H1 (cell line): ENCODE measurements at regions not wholly inside any gene's neighbourhood (a gene's known extent, or its start where the extent isn't known, plus 50 kb on each side); places are given as distances from the start of the nearest gene placed in this dataset.

Experiments
- CTCF ChIA-PET: fragments of 300-600 bp; sonication (Branson Sonifier 250); formaldehyde crosslinking; loops from one replicate; lab custom pipeline; 2021; ENCODE audit not compliant: partially characterized antibody; lab: Charles Lee
- POLR2A ChIA-PET: fragments of 300-600 bp; sonication (Branson Sonifier 250); formaldehyde crosslinking; loops from one replicate; lab custom pipeline; 2021; ENCODE audit warnings: inconsistent platforms; ENCODE audit not compliant: partially characterized antibody; lab: Charles Lee
- DNase-seq, 2 experiments: peaks; one replicate each; pipeline versions ENCODE4 v3.0.0 to v3.0.0-alpha.2; 2010 to 2022; ENCODE audit warnings: low spot score in 2 of 2, low read depth in 1 of 2, mixed read lengths in 1 of 2
- FAIRE-seq: peaks from 2 replicates; lab custom pipeline; 2011; peaks lifted over from hg19 to GRCh38; lab: Jason Lieb, UNC
- H2AFZ ChIP-seq: 2 replicates; pipeline ENCODE4 v1.8.1; 2012; ENCODE audit warnings: low read length, inconsistent platforms
- H2AK5ac ChIP-seq: 2 replicates; pipeline ENCODE4 v1.6.1; 2013; ENCODE audit warnings: low read depth, low read length
- H2BK120ac ChIP-seq: replicated peaks from 2 replicates; pipeline ENCODE3; 2013; ENCODE audit warnings: low read depth, low read length, inconsistent platforms
- H2BK12ac ChIP-seq: 2 replicates; pipeline ENCODE4 v1.6.1; 2013; ENCODE audit warnings: low read depth, low read length
- H2BK15ac ChIP-seq: 2 replicates; pipeline ENCODE4 v1.6.1; 2013; ENCODE audit warnings: low read length
- H2BK20ac ChIP-seq: 2 replicates; pipeline ENCODE4 v1.6.1; 2013; ENCODE audit warnings: low read length
- H2BK5ac ChIP-seq: 2 replicates; pipeline ENCODE4 v1.6.1; 2013; ENCODE audit warnings: low read depth, low read length
- H3K14ac ChIP-seq: 2 replicates; pipeline ENCODE4 v1.6.1; 2013; ENCODE audit warnings: inconsistent platforms; ENCODE audit not compliant: insufficient read length
- H3K18ac ChIP-seq: 2 replicates; pipeline ENCODE4 v1.6.1; 2013; ENCODE audit warnings: low read length; ENCODE audit errors: extremely low read depth
- H3K23ac ChIP-seq: 2 replicates; pipeline ENCODE4 v1.6.1; 2013; ENCODE audit warnings: inconsistent platforms; ENCODE audit not compliant: insufficient read length
- H3K23me2 ChIP-seq: 2 replicates; pipeline ENCODE4 v1.6.1; 2013; ENCODE audit warnings: low read depth, low read length
- H3K27ac ChIP-seq: 2 replicates; pipeline ENCODE4 v1.6.1; 2011; ENCODE audit warnings: low read depth, low read length, inconsistent platforms
- H3K27me3 ChIP-seq, 4 experiments: replicated peaks in 1 of 4; 1 replicate in 1 of 4; 2 replicates in 3 of 4; pipeline versions ENCODE4 v1.6.1 to v1.8.1; 2011 to 2013; ENCODE audit warnings: low read length in 3 of 4, mild to moderate bottlenecking in 3 of 4, inconsistent platforms in 2 of 4, mixed read lengths in 2 of 4, moderate library complexity in 1 of 4; ENCODE audit not compliant: control insufficient read depth in 3 of 4, insufficient read depth in 3 of 4; ENCODE audit errors: extremely low read depth in 1 of 4
- H3K36me3 ChIP-seq, 4 experiments: 2 replicates each; pipeline versions ENCODE4 v1.6.1 to v1.8.1; 2011 to 2013; ENCODE audit warnings: mild to moderate bottlenecking in 4 of 4, low read length in 3 of 4, moderate library complexity in 2 of 4, control low read depth in 1 of 4, inconsistent platforms in 1 of 4; ENCODE audit not compliant: insufficient read depth in 4 of 4, control insufficient read depth in 2 of 4
- H3K4ac ChIP-seq: replicated peaks from 2 replicates; pipeline ENCODE3; 2013; ENCODE audit warnings: low read length, low read depth, mixed read lengths, inconsistent platforms; ENCODE audit not compliant: insufficient read length
- H3K4me1 ChIP-seq, 4 experiments: replicated peaks in 1 of 4; 1 replicate in 1 of 4; 2 replicates in 3 of 4; pipeline versions ENCODE4 v1.6.1 to v1.8.1; 2011 to 2013; ENCODE audit warnings: low read length in 3 of 4, inconsistent platforms in 2 of 4, mixed read lengths in 1 of 4; ENCODE audit not compliant: insufficient read depth in 4 of 4, control insufficient read depth in 3 of 4
- H3K4me2 ChIP-seq, 2 experiments: 2 replicates each; pipeline versions ENCODE4 v1.6.1 to v1.8.1; 2011 to 2013; ENCODE audit warnings: low read depth in 2 of 2, low read length in 2 of 2, control low read depth in 1 of 2, inconsistent platforms in 1 of 2, mild to moderate bottlenecking in 1 of 2; ENCODE audit not compliant: insufficient read depth in 1 of 2
- H3K4me3 ChIP-seq, 4 experiments: fragments of 200-600, 300-600 bp in 1 of 4; sonication (generic), shearing (Covaris generic), sonication (Bioruptor Twin) in 1 of 4; 2 replicates each; pipeline versions ENCODE4 v1.5.1 to v1.8.1; 2011 to 2016; ENCODE audit warnings: low read length in 4 of 4, low read depth in 3 of 4, control low read depth in 2 of 4, inconsistent platforms in 2 of 4, mild to moderate bottlenecking in 2 of 4, mixed read lengths in 1 of 4, moderate library complexity in 1 of 4; ENCODE audit not compliant: insufficient read depth in 2 of 4; ENCODE audit errors: extremely low read depth in 1 of 4
- H3K56ac ChIP-seq: replicated peaks from 2 replicates; pipeline ENCODE3; 2013; ENCODE audit warnings: low read depth, mild to moderate bottlenecking, mixed read lengths, low read length, inconsistent platforms; ENCODE audit not compliant: insufficient read length
- H3K79me1 ChIP-seq: 2 replicates; pipeline ENCODE4 v1.6.1; 2013; ENCODE audit warnings: low read depth, low read length, control low read depth
- H3K79me2 ChIP-seq, 2 experiments: 2 replicates each; pipeline versions ENCODE4 v1.6.1 to v1.8.1; 2012 to 2013; ENCODE audit warnings: low read length in 2 of 2, mild to moderate bottlenecking in 2 of 2, inconsistent platforms in 1 of 2; ENCODE audit not compliant: insufficient read depth in 2 of 2, control insufficient read depth in 1 of 2
- H3K9ac ChIP-seq, 4 experiments: replicated peaks in 1 of 4; 1 replicate in 1 of 4; 2 replicates in 3 of 4; pipeline versions ENCODE4 v1.6.1 to v1.8.1; 2011 to 2013; ENCODE audit warnings: low read depth in 3 of 4, low read length in 3 of 4, control low read depth in 2 of 4, mild to moderate bottlenecking in 2 of 4, moderate library complexity in 2 of 4, inconsistent platforms in 1 of 4; ENCODE audit errors: extremely low read depth in 1 of 4
- H3K9me3 ChIP-seq, 2 experiments: 2 replicates each; pipeline versions ENCODE4 v1.6.1 to v1.8.1; 2012 to 2013; ENCODE audit warnings: mild to moderate bottlenecking in 2 of 2, moderate library complexity in 2 of 2, control low read depth in 1 of 2, inconsistent platforms in 1 of 2, low read depth in 1 of 2, low read length in 1 of 2, mixed read lengths in 1 of 2; ENCODE audit not compliant: insufficient read depth in 2 of 2
- H4K20me1 ChIP-seq, 2 experiments: replicated peaks in 1 of 2; 2 replicates each; pipeline versions ENCODE3 to v1.8.1; 2011 to 2013; ENCODE audit warnings: inconsistent platforms in 2 of 2, low read length in 2 of 2, mild to moderate bottlenecking in 1 of 2; ENCODE audit not compliant: insufficient read depth in 2 of 2, control insufficient read depth in 1 of 2
- H4K5ac ChIP-seq: 2 replicates; pipeline ENCODE4 v1.6.1; 2013; ENCODE audit warnings: low read length, low read depth, mixed read lengths, inconsistent platforms; ENCODE audit not compliant: insufficient read length
- H4K8ac ChIP-seq: 2 replicates; pipeline ENCODE4 v1.8.0; 2013; ENCODE audit warnings: mild to moderate bottlenecking, moderate library complexity, low read length, inconsistent platforms; ENCODE audit not compliant: insufficient read depth; ENCODE audit errors: extremely low read depth
- H4K91ac ChIP-seq: replicated peaks from 2 replicates; pipeline ENCODE3; 2013; ENCODE audit warnings: low read length, mixed read lengths, inconsistent platforms; ENCODE audit not compliant: insufficient read length
- BRCA1 ChIP-seq: IDR thresholded peaks from 2 replicates; pipeline ENCODE4 v1.6.1; 2012; ENCODE audit warnings: low read depth, low read length, improper control_type of control experiment
- HDAC6 ChIP-seq: IDR thresholded peaks from one replicate; pipeline ENCODE4 v1.7.1; 2012; ENCODE audit warnings: low read depth, mild to moderate bottlenecking, inconsistent platforms, low read length, moderate library complexity
- KDM1A ChIP-seq: fragments of 200-600, 300-600 bp; sonication (generic); IDR thresholded peaks from 2 replicates; pipeline ENCODE4 v1.7.1; 2016; ENCODE audit warnings: mild to moderate bottlenecking, low read length, borderline replicate concordance
- KDM4A ChIP-seq: IDR thresholded peaks from one replicate; pipeline ENCODE4 v1.7.1; 2012; ENCODE audit warnings: low read depth, mild to moderate bottlenecking, moderate library complexity, low read length, inconsistent platforms; ENCODE audit not compliant: severe bottlenecking
- MAFK ChIP-seq: IDR thresholded peaks from 2 replicates; pipeline ENCODE4 v1.6.1; 2012; ENCODE audit warnings: low read depth, mild to moderate bottlenecking, improper control_type of control experiment, low read length
- SP2 ChIP-seq: IDR thresholded peaks from 2 replicates; pipeline ENCODE4 v1.6.1; 2012; ENCODE audit warnings: mild to moderate bottlenecking, low read length, inconsistent platforms
- SP4 ChIP-seq: IDR thresholded peaks from 2 replicates; pipeline ENCODE4 v1.6.1; 2012; ENCODE audit warnings: low read length, inconsistent platforms
- TAF7 ChIP-seq: optimal IDR thresholded peaks from 2 replicates; pipeline ENCODE3; 2011; ENCODE audit warnings: low read depth, mild to moderate bottlenecking, inconsistent platforms, low read length, moderate library complexity, borderline replicate concordance
- ZNF274 ChIP-seq: IDR thresholded peaks from 2 replicates; pipeline ENCODE4 v1.7.0; 2012; ENCODE audit warnings: low read length, borderline replicate concordance; ENCODE audit errors: extremely low read depth
- WGBS, 2 experiments: shearing (Covaris generic) in 1 of 2; methylation state at CpG; one replicate each; pipeline versions ENCODE4 v1.1.6 to v1.1.7; 2013 to 2015; ENCODE audit warnings: low lambda C conversion rate in 2 of 2, mixed read lengths in 2 of 2, inconsistent platforms in 1 of 2, low coverage in 1 of 2, missing lambda C conversion rate in 1 of 2; ENCODE audit not compliant: insufficient replicate concordance in 2 of 2, insufficient coverage in 1 of 2, insufficient read length in 1 of 2; ENCODE audit errors: extremely low coverage in 1 of 2, missing lambda C conversion rate in 1 of 2; 5-methylcytosine and 5-hydroxymethylcytosine counted together

DNA sequence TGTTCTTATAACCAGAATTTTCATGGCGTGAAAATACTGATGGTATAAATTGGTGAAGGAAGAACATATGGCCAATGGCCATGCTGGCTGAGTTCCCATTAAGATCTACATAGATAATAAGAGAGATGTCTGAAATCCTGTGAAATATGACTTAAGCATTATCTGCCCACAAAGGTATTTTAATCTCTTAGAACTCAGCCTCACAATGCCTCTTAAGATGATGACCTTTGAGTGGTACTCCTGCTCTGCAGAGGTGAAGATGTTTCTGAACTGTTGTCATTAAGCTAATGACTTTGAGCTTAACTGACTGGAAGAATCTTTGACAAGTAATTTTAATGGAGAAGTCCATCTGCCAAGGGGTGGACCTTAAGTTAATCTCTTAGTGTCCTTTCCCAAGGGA is 148.7 kb downstream of the ZNF326 start:
- H2BK12ac ChIP-seq: no peak overlapping the region
- ChIA-PET CTCF (interaction anchor here (1.3 to 2.2 kb wide), 3 partner anchors 9 to 11 kb away, joined by 3 to 9 read pairs (median 4); no protein-coding TSS in a partner anchor), POLR2A (no interaction called here)
- no peak overlapping the region for H3K9ac ChIP-seq
- no peak overlapping the region for H3K14ac ChIP-seq
- no peak overlapping the region for H3K4ac ChIP-seq
- H2BK5ac ChIP-seq: no peak overlapping the region
- no peaks in the 10 kb centered on the region for H3K79me2 ChIP-seq
- H2BK120ac ChIP-seq: no peak overlapping the region
- no peaks in the 10 kb centered on the region for H4K20me1 ChIP-seq
- no peak overlapping the region for H2BK20ac ChIP-seq
- no peak overlapping the region for H3K23ac ChIP-seq
- no peaks in the 10 kb centered on the region for H3K36me3 ChIP-seq
- no peak overlapping the region for H3K56ac ChIP-seq
- no peak overlapping the region for H2AFZ ChIP-seq
- H3K4me1 ChIP-seq: no peaks in the 10 kb centered on the region
- FAIRE-seq (no peak), DNase-seq (no peak)
- H3K9me3 ChIP-seq: peaks cover 20 to 21% of the 10 kb centered on the region in 2 experiments
- H3K79me1 ChIP-seq: no peaks in the 10 kb centered on the region
- WGBS, 2 experiments: 94% methylated on average over 1 of the region's 1 CpG; no CpG with 5 or more reads in 1 of the 2 experiments
- no peak overlapping the region for H2BK15ac ChIP-seq
- H4K8ac ChIP-seq: no peak overlapping the region
- H4K91ac ChIP-seq: no peak overlapping the region
- H4K5ac ChIP-seq: no peak overlapping the region
- no peak overlapping the region for H3K27ac ChIP-seq
- H3K27me3 ChIP-seq: no peaks in the 10 kb centered on the region
- TF ChIP-seq KDM4A (no peak), TAF7 (no peak), SP2 (no peak), KDM1A (no peak), ZNF274 (no peak), BRCA1 (no peak), SP4 (no peak), HDAC6 (no peak), MAFK (no peak)
- no peak overlapping the region for H2AK5ac ChIP-seq
- no peak overlapping the region for H3K4me3 ChIP-seq
- no peak overlapping the region for H3K4me2 ChIP-seq
- H3K18ac ChIP-seq: no peak overlapping the region
- no peaks in the 10 kb centered on the region for H3K23me2 ChIP-seq
